WTC11 (cell line): ENCODE measurements at regions not wholly inside any gene's neighbourhood (a gene's known extent, or its start where the extent isn't known, plus 50 kb on each side); places are given as distances from the start of the nearest gene placed in this dataset.

Experiments used
- ATAC-seq: fragments of 200-7000 bp; cut with Tn5 transposase; 2 replicates; pipeline ENCODE4 v1.10.0; 2021; ENCODE audit warnings: mild to moderate bottlenecking, moderate library complexity
- CTCF ChIA-PET: fragments of 300-600 bp; sonication (Branson Sonifier 250); formaldehyde crosslinking; loops from one replicate; lab custom pipeline; 2021; ENCODE audit warnings: antibody characterized with exemption; lab: Charles Lee
- POLR2A ChIA-PET: fragments of 350-600 bp; sonication (Branson Sonifier 250); formaldehyde crosslinking; loops from one replicate; lab custom pipeline; 2021; ENCODE audit warnings: antibody characterized with exemption; lab: Charles Lee
- DNase-seq: peaks from one replicate; pipeline ENCODE4 v3.0.0; 2021; ENCODE audit warnings: low spot score
- H3K27ac Mint-ChIP-seq: 2 replicates; pipeline ENCODE4 v1.8.0; 2021; ENCODE audit warnings: mixed read lengths
- H3K27me3 Mint-ChIP-seq: 2 replicates; pipeline ENCODE4 v1.8.0; 2021; ENCODE audit warnings: low read depth, mild to moderate bottlenecking, moderate library complexity, mixed read lengths
- H3K36me3 Mint-ChIP-seq: 2 replicates; pipeline ENCODE4 v1.8.0; 2021; ENCODE audit warnings: mixed read lengths
- H3K4me1 Mint-ChIP-seq: 2 replicates; pipeline ENCODE4 v1.8.0; 2022; ENCODE audit warnings: mixed read lengths
- H3K4me3 Mint-ChIP-seq: 2 replicates; pipeline ENCODE4 v1.8.0; 2021; ENCODE audit warnings: mild to moderate bottlenecking, moderate library complexity, mixed read lengths
- H3K9me3 Mint-ChIP-seq: 2 replicates; pipeline ENCODE4 v1.8.0; 2021; ENCODE audit warnings: mixed read lengths
- ATF1 ChIP-seq: sonication (generic); formaldehyde crosslinking; IDR thresholded peaks from 2 replicates; pipeline ENCODE4 v1.8.1; 2023; ENCODE audit warnings: mild to moderate bottlenecking, moderate library complexity, missing genetic modification reagents
- ATF6 ChIP-seq: sonication (generic); formaldehyde crosslinking; IDR thresholded peaks from 2 replicates; pipeline ENCODE4 v1.8.1; 2023; ENCODE audit warnings: mild to moderate bottlenecking, missing genetic modification reagents
- CREM ChIP-seq: sonication (generic); formaldehyde crosslinking; IDR thresholded peaks from 2 replicates; pipeline ENCODE4 v1.8.1; 2022; ENCODE audit warnings: mild to moderate bottlenecking, missing genetic modification reagents, moderate library complexity
- ELF4 ChIP-seq: sonication (generic); formaldehyde crosslinking; IDR thresholded peaks from 2 replicates; pipeline ENCODE4 v1.8.1; 2022; ENCODE audit warnings: low read depth, mild to moderate bottlenecking, moderate library complexity, missing genetic modification reagents
- FOXP4 ChIP-seq: sonication (generic); formaldehyde crosslinking; IDR thresholded peaks from 2 replicates; pipeline ENCODE4 v1.8.0; 2022; ENCODE audit warnings: mild to moderate bottlenecking, missing genetic modification reagents
- GTF2I ChIP-seq: fragments of 250-450 bp; sonication (Bioruptor Pico); conservative IDR thresholded peaks from 2 replicates; pipeline ENCODE4 v1.4.0; 2021; ENCODE audit warnings: mild to moderate bottlenecking
- NFATC4 ChIP-seq: fragments of 250-450 bp; sonication (Bioruptor Pico); IDR thresholded peaks from 2 replicates; pipeline ENCODE4 v1.9.0; 2021; ENCODE audit warnings: mild to moderate bottlenecking
- NR2C2 ChIP-seq: sonication (generic); formaldehyde crosslinking; IDR thresholded peaks from 2 replicates; pipeline ENCODE4 v1.8.0; 2022; ENCODE audit warnings: mild to moderate bottlenecking, missing genetic modification reagents
- PRRX2 ChIP-seq: fragments of 250-450 bp; sonication (Bioruptor Pico); IDR thresholded peaks from 2 replicates; pipeline ENCODE4 v1.8.0; 2021; ENCODE audit warnings: mild to moderate bottlenecking
- STAT6 ChIP-seq: sonication (generic); formaldehyde crosslinking; conservative IDR thresholded peaks from 2 replicates; pipeline ENCODE4 v1.8.1; 2023; ENCODE audit warnings: mild to moderate bottlenecking, low read depth, missing genetic modification reagents, moderate library complexity
- USF1 ChIP-seq: sonication (generic); formaldehyde crosslinking; IDR thresholded peaks from 2 replicates; pipeline ENCODE4 v1.8.0; 2022; ENCODE audit warnings: mild to moderate bottlenecking, missing genetic modification reagents
- ZBTB43 ChIP-seq: sonication (generic); formaldehyde crosslinking; IDR thresholded peaks from 2 replicates; pipeline ENCODE4 v1.8.1; 2023; ENCODE audit warnings: mild to moderate bottlenecking, missing genetic modification reagents
- ZNF138 ChIP-seq: sonication (generic); formaldehyde crosslinking; conservative IDR thresholded peaks from 2 replicates; pipeline ENCODE4 v1.8.1; 2022; ENCODE audit warnings: mild to moderate bottlenecking, moderate library complexity, missing genetic modification reagents
- ZNF425 ChIP-seq: fragments of 250-450 bp; sonication (Bioruptor Pico); conservative IDR thresholded peaks from 2 replicates; pipeline ENCODE4 v1.9.0; 2021; ENCODE audit warnings: mild to moderate bottlenecking
- ZNF512 ChIP-seq: sonication (generic); formaldehyde crosslinking; IDR thresholded peaks from 2 replicates; pipeline ENCODE4 v1.8.1; 2022; ENCODE audit warnings: missing genetic modification reagents, borderline replicate concordance

GRCh38 chr2:16393500-16394071 is 272.0 kb downstream of the CYRIA start:
- H3K4me3 Mint-ChIP-seq: no peak overlapping the region
- peaks cover 8% of the 10 kb centered on the region for H3K9me3 Mint-ChIP-seq
- peaks cover 4% of the 10 kb centered on the region; the same call in 1 of the 2 replicates for H3K27me3 Mint-ChIP-seq
- H3K27ac Mint-ChIP-seq: no peak overlapping the region
- ChIA-PET CTCF (no interaction called here), POLR2A (no interaction called here)
- ATAC-seq: no peak
- H3K36me3 Mint-ChIP-seq: no peaks in the 10 kb centered on the region
- no peak for DNase-seq
- H3K4me1 Mint-ChIP-seq: no peaks in the 10 kb centered on the region
- TF ChIP-seq ELF4 (CRISPR knock-in tag): no peak
- TF ChIP-seq CREM (CRISPR knock-in tag): no peak
- TF ChIP-seq ATF6 (CRISPR knock-in tag): no peak
- TF ChIP-seq ATF1: no peak
- no peak for TF ChIP-seq ZNF425 (CRISPR knock-in tag)

GRCh38 chr2:16392647-16393499 is 272.8 kb downstream of the CYRIA start:
- H3K27me3 Mint-ChIP-seq: peaks cover 4% of the 10 kb centered on the region; the same call in 1 of the 2 replicates
- no peaks in the 10 kb centered on the region for H3K36me3 Mint-ChIP-seq
- ChIA-PET CTCF (no interaction called here), POLR2A (no interaction called here)
- no peak overlapping the region for H3K4me3 Mint-ChIP-seq
- H3K4me1 Mint-ChIP-seq: no peaks in the 10 kb centered on the region
- no peak overlapping the region for H3K27ac Mint-ChIP-seq
- peaks cover 8% of the 10 kb centered on the region for H3K9me3 Mint-ChIP-seq
- TF ChIP-seq FOXP4 (no peak), ZBTB43 (no peak), NFATC4 (CRISPR knock-in tag) (no peak), GTF2I (no peak), STAT6 (CRISPR knock-in tag) (no peak), PRRX2 (no peak), ZNF512 (no peak), USF1 (CRISPR knock-in tag) (no peak), NR2C2 (CRISPR knock-in tag) (no peak), ZNF138 (CRISPR knock-in tag) (no peak)
- DNase-seq: no peak
- no peak for ATAC-seq
